GM23338 (cell line): ENCODE measurements at regions not wholly inside any gene's neighbourhood (a gene's known extent, or its start where the extent isn't known, plus 50 kb on each side); places are given as distances from the start of the nearest gene placed in this dataset.

ENCODE experiments used
- ATAC-seq: fragments of 200-7000 bp; cut with Tn5 transposase; 3 replicates; pipeline ENCODE4 v1.9.1; 2020
- DNase-seq: peaks from one replicate; pipeline ENCODE4 v3.0.0-alpha.2; 2015; ENCODE audit warnings: low spot score
- H2AFZ ChIP-seq: fragments of 200-600 bp; sonication (generic); 2 replicates; pipeline ENCODE4 v1.8.0; 2016; ENCODE audit warnings: antibody characterized with exemption, mild to moderate bottlenecking, moderate library complexity
- H3F3A ChIP-seq: fragments of 200-600 bp; sonication (generic); replicated peaks from 2 replicates; pipeline ENCODE4 v1.8.0; 2017; ENCODE audit warnings: antibody characterized with exemption, mixed run types, low read depth
- H3K27ac ChIP-seq: fragments of 200-600 bp; sonication (generic); 2 replicates; pipeline ENCODE4 v1.6.1; 2016; ENCODE audit warnings: low read depth
- H3K27me3 ChIP-seq: fragments of 200-600 bp; sonication (generic); 2 replicates; pipeline ENCODE4 v1.8.0; 2016; ENCODE audit warnings: mild to moderate bottlenecking, mixed run types, moderate library complexity; ENCODE audit not compliant: insufficient read depth
- H3K36me3 ChIP-seq: fragments of 200-600 bp; sonication (generic); 2 replicates; pipeline ENCODE4 v1.8.0; 2016; ENCODE audit warnings: mild to moderate bottlenecking; ENCODE audit not compliant: insufficient read depth
- H3K4me1 ChIP-seq: fragments of 200-600 bp; sonication (generic); 2 replicates; pipeline ENCODE4 v1.8.0; 2016; ENCODE audit warnings: mild to moderate bottlenecking, moderate library complexity; ENCODE audit not compliant: insufficient read depth
- H3K4me2 ChIP-seq: fragments of 200-600 bp; sonication (generic); 2 replicates; pipeline ENCODE4 v1.7.1; 2017; ENCODE audit warnings: mixed run types
- H3K4me3 ChIP-seq: fragments of 200-600 bp; sonication (generic); 2 replicates; pipeline ENCODE4 v1.6.1; 2016; ENCODE audit warnings: mixed run types
- H3K79me2 ChIP-seq: fragments of 200-600 bp; sonication (generic); replicated peaks from 2 replicates; pipeline ENCODE4 v1.8.0; 2017; ENCODE audit warnings: mild to moderate bottlenecking; ENCODE audit not compliant: insufficient read depth
- H3K9me2 ChIP-seq: fragments of 200-600 bp; sonication (generic); 2 replicates; pipeline ENCODE4 v1.8.0; 2017; ENCODE audit not compliant: insufficient read depth
- H4K20me1 ChIP-seq: fragments of 200-600 bp; sonication (generic); replicated peaks from 2 replicates; pipeline ENCODE4 v1.8.0; 2017; ENCODE audit warnings: mild to moderate bottlenecking; ENCODE audit not compliant: insufficient read depth
- H3K27ac Mint-ChIP-seq: 2 replicates; pipeline ENCODE4 v1.8.0; 2020; ENCODE audit warnings: inconsistent platforms, mild to moderate bottlenecking, moderate library complexity, mixed read lengths
- H3K27me3 Mint-ChIP-seq: 3 replicates; pipeline ENCODE4 v1.8.0; 2022; ENCODE audit warnings: low read depth, mild to moderate bottlenecking, moderate library complexity, mixed read lengths, inconsistent platforms; ENCODE audit not compliant: insufficient read depth, poor library complexity
- H3K36me3 Mint-ChIP-seq: 3 replicates; pipeline ENCODE4 v1.8.0; 2021; ENCODE audit warnings: low read depth, mild to moderate bottlenecking, inconsistent platforms, moderate library complexity, mixed read lengths
- H3K4me1 Mint-ChIP-seq: 3 replicates; pipeline ENCODE4 v1.8.0; 2020; ENCODE audit warnings: mild to moderate bottlenecking, inconsistent platforms, mixed read lengths
- H3K4me3 Mint-ChIP-seq: 3 replicates; pipeline ENCODE4 v1.8.0; 2021; ENCODE audit warnings: moderate library complexity, mild to moderate bottlenecking, inconsistent platforms, mixed read lengths
- H3K9me3 Mint-ChIP-seq: 3 replicates; pipeline ENCODE4 v1.8.0; 2020; ENCODE audit warnings: moderate library complexity, mild to moderate bottlenecking, inconsistent platforms, mixed read lengths
- ETS1 ChIP-seq: IDR thresholded peaks from 2 replicates; pipeline ENCODE4 v1.6.1; 2016; ENCODE audit warnings: antibody characterized with exemption
- JUNB ChIP-seq: IDR thresholded peaks from one replicate; pipeline ENCODE4 v1.6.1; 2016; ENCODE audit warnings: antibody characterized with exemption; ENCODE audit not compliant: unreplicated experiment
- POLR2AphosphoS5 ChIP-seq: IDR thresholded peaks from 2 replicates; pipeline ENCODE4 v1.6.1; 2016; ENCODE audit warnings: antibody characterized with exemption, low read depth
- ZNF331 ChIP-seq: fragments of 250-450 bp; sonication (Bioruptor Pico); IDR thresholded peaks from 2 replicates; pipeline ENCODE4 v1.5.0; 2020; ENCODE audit warnings: low read depth, mild to moderate bottlenecking, moderate library complexity
- TF ChIP-seq, protein P1 (sequence below), 2 experiments: fragments of 200-600 bp in 1 of 2; sonication (generic) in 1 of 2; conservative IDR thresholded peaks; 2 replicates each; pipeline versions ENCODE4 v1.5.1 to v1.6.1; 2016 to 2017; ENCODE audit warnings: antibody characterized with exemption in 2 of 2, low read depth in 2 of 2, mild to moderate bottlenecking in 2 of 2, moderate library complexity in 1 of 2

DNA sequence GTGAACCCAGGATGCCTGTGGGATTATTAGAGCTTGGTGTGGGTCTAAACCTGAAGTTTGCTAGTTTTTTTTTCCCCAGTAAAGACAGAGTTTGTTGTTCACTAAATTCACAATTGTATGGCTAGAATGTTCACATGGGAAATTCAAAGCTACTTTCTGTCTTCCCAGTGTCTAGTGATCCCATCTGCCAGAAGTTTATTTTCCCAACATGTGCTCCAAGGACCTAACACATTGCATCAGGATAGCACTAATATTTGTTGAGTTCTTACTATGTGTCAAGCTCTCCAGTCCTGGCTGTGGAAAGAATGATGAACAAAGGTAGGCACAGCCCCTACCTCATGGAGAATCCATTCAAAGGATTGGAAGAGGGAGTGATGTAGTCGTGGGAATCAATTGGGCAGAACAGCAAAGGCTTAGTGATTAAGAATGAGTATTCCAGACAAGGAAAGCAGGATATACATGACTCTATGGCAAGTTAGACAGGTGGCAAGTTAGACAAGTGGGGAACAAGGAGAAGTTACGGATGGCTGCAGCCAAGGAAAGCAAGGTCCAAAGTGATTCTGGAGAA lies 521.5 kb upstream of the WWC1 start:
- H3K9me3 Mint-ChIP-seq: no peaks in the 10 kb centered on the region
- DNase-seq (no peak), ATAC-seq (no peak)
- H3K27me3 Mint-ChIP-seq: no peaks in the 10 kb centered on the region
- H3K4me3 ChIP-seq: no peak overlapping the region
- H4K20me1 ChIP-seq: no peaks in the 10 kb centered on the region
- H3K79me2 ChIP-seq: no peaks in the 10 kb centered on the region
- no peak overlapping the region for H3K4me3 Mint-ChIP-seq
- H3K27ac ChIP-seq: no peak overlapping the region
- H3K36me3 ChIP-seq: no peaks in the 10 kb centered on the region
- no peak overlapping the region for H2AFZ ChIP-seq
- H3F3A ChIP-seq: no peaks in the 10 kb centered on the region
- peaks cover 3% of the 10 kb centered on the region; the same call in 1 of the 3 replicates for H3K36me3 Mint-ChIP-seq
- H3K4me2 ChIP-seq: no peak overlapping the region
- TF ChIP-seq JUNB (no peak), ZNF331 (CRISPR knock-in tag) (no peak)
- TF ChIP-seq, protein P1, sequence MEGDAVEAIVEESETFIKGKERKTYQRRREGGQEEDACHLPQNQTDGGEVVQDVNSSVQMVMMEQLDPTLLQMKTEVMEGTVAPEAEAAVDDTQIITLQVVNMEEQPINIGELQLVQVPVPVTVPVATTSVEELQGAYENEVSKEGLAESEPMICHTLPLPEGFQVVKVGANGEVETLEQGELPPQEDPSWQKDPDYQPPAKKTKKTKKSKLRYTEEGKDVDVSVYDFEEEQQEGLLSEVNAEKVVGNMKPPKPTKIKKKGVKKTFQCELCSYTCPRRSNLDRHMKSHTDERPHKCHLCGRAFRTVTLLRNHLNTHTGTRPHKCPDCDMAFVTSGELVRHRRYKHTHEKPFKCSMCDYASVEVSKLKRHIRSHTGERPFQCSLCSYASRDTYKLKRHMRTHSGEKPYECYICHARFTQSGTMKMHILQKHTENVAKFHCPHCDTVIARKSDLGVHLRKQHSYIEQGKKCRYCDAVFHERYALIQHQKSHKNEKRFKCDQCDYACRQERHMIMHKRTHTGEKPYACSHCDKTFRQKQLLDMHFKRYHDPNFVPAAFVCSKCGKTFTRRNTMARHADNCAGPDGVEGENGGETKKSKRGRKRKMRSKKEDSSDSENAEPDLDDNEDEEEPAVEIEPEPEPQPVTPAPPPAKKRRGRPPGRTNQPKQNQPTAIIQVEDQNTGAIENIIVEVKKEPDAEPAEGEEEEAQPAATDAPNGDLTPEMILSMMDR (conservative IDR thresholded peaks at IDR 0.05; ENCODE audit: low read depth in 2 of 2): no peak
- peaks cover 22% of the 10 kb centered on the region for H3K4me1 Mint-ChIP-seq
- peaks cover 19% of the 10 kb centered on the region for H3K9me2 ChIP-seq
- no peaks in the 10 kb centered on the region for H3K27me3 ChIP-seq
- H3K27ac Mint-ChIP-seq: no peak overlapping the region
- H3K4me1 ChIP-seq: peaks cover 14% of the 10 kb centered on the region

DNA sequence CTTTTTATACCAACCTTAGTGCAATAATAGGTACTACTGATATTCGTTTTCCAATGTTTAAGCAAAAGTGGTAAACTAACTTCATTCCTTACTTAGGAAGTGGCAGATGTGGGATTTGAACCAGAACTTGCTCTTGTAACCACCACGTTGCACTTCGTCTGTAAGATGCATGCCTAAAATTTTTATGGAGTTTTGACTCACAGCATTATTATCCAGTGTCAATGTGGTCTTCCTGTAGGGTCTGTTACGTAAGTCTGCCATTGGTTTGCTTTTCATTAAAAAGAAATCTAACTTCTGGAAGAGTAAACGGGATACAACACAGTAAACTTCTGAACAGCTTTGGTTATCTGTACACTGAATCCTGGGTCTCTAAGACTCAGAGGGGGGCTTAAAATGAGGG lies 521.0 kb upstream of the WWC1 start:
- no peak overlapping the region for H2AFZ ChIP-seq
- H3K4me1 ChIP-seq: peaks cover 9% of the 10 kb centered on the region
- H3K9me2 ChIP-seq: peaks cover 19% of the 10 kb centered on the region
- Mint-ChIP-seq H3K4me1 (peaks cover 17% of the 10 kb centered on the region), H3K27ac (no peak overlapping the region), H3K36me3 (peaks cover 3% of the 10 kb centered on the region; the same call in 1 of the 3 replicates), H3K9me3 (no peaks in the 10 kb centered on the region), H3K27me3 (no peaks in the 10 kb centered on the region), H3K4me3 (no peak overlapping the region)
- TF ChIP-seq ETS1 (no peak), POLR2AphosphoS5 (no peak)
- TF ChIP-seq, protein P1 (conservative IDR thresholded peaks at IDR 0.05; ENCODE audit: low read depth in 2 of 2): no peak
- H3K4me3 ChIP-seq: no peak overlapping the region
- H3K79me2 ChIP-seq: no peaks in the 10 kb centered on the region
- no peak overlapping the region for H3K4me2 ChIP-seq
- no peaks in the 10 kb centered on the region for H4K20me1 ChIP-seq
- no peak overlapping the region for H3K27ac ChIP-seq
- H3K27me3 ChIP-seq: no peaks in the 10 kb centered on the region
- no peak for ATAC-seq
- DNase-seq: no peak
- H3F3A ChIP-seq: no peaks in the 10 kb centered on the region
- no peaks in the 10 kb centered on the region for H3K36me3 ChIP-seq
